HCT116 (cell line): ENCODE measurements at regions not wholly inside any gene's neighbourhood (a gene's known extent, or its start where the extent isn't known, plus 50 kb on each side); places are given as distances from the start of the nearest gene placed in this dataset.

Experiments
- ATAC-seq: fragments of 200-7000 bp; cut with Tn5 transposase; 2 replicates; pipeline ENCODE4 v1.9.1; 2020; ENCODE audit warnings: mild to moderate bottlenecking, moderate library complexity
- BruUV-seq: library from RNA; stranded (reverse); fragments of 400-500 nt; replicated peaks from 2 replicates; lab custom pipeline; 2021; lab: Mats Ljungman, UMichigan
- CTCF ChIA-PET: fragments of 300-600 bp; sonication (Branson Sonifier 250); formaldehyde crosslinking; loops from one replicate; lab custom pipeline; 2021; ENCODE audit warnings: antibody characterized with exemption; lab: Charles Lee
- POLR2A ChIA-PET: fragments of 300-600, 350-600 bp; sonication (Branson Sonifier 250); formaldehyde crosslinking; loops from one replicate; lab custom pipeline; 2021; ENCODE audit warnings: antibody characterized with exemption; lab: Charles Lee
- RAD21 ChIA-PET, 2 experiments: fragments of 300-600 bp; sonication (Branson Sonifier 250); formaldehyde crosslinking; loops; one replicate each; lab custom pipeline; 2023; ENCODE audit warnings: low total read pairs in 2 of 2; ENCODE audit not compliant: uncharacterized antibody in 2 of 2, unreplicated experiment in 2 of 2, low non-redundant PET in 1 of 2; lab: Charles Lee
- DNase-seq: peaks from one replicate; pipeline ENCODE4 v3.0.0-alpha.2; 2010; ENCODE audit warnings: low read depth, low spot score
- H2AFZ ChIP-seq: fragments of 200-600 bp; shearing (Covaris generic), sonication (generic); 2 replicates; pipeline ENCODE4 v1.6.1; 2017; ENCODE audit warnings: low read depth, mixed run types, mixed read lengths, antibody characterized with exemption, low read length; ENCODE audit not compliant: poor library complexity, severe bottlenecking
- H3K27ac ChIP-seq: 2 replicates; pipeline ENCODE4 v1.5.1; 2012; ENCODE audit warnings: low read depth, low read length
- H3K27me3 ChIP-seq: fragments of 200-600 bp; sonication (generic); 2 replicates; pipeline ENCODE4 v1.6.1; 2016; ENCODE audit warnings: mixed run types, low read length, mixed read lengths; ENCODE audit not compliant: insufficient read depth
- H3K36me3 ChIP-seq, 2 experiments: fragments of 200-500 bp in 1 of 2; fragments of 200-600 bp in 1 of 2; sonication (Bioruptor generic) in 1 of 2; sonication (generic) in 1 of 2; 2 replicates each; pipeline versions ENCODE4 v1.5.1 to v1.6.1; 2014 to 2016; ENCODE audit warnings: low read length in 2 of 2, inconsistent platforms in 1 of 2, mixed read lengths in 1 of 2, mixed run types in 1 of 2; ENCODE audit not compliant: insufficient read depth in 2 of 2, control insufficient read depth in 1 of 2
- H3K4me1 ChIP-seq, 2 experiments: fragments of 200-600 bp in 1 of 2; sonication (generic) in 1 of 2; 2 replicates each; pipeline versions ENCODE4 v1.5.1 to v1.6.1; 2012 to 2017; ENCODE audit warnings: low read length in 2 of 2, inconsistent platforms in 1 of 2, mild to moderate bottlenecking in 1 of 2, mixed read lengths in 1 of 2, mixed run types in 1 of 2, moderate library complexity in 1 of 2; ENCODE audit not compliant: insufficient read depth in 2 of 2, control insufficient read depth in 1 of 2
- H3K4me2 ChIP-seq: fragments of 200-600 bp; sonication (generic); 2 replicates; pipeline ENCODE4 v1.6.1; 2017; ENCODE audit warnings: mixed run types, low read length, mixed read lengths
- H3K4me3 ChIP-seq, 2 experiments: fragments of 200-600 bp in 1 of 2; sonication (generic) in 1 of 2; replicated peaks in 1 of 2; 2 replicates each; pipeline ENCODE4 v1.5.1; 2011 to 2016; ENCODE audit warnings: low read length in 2 of 2, control low read depth in 1 of 2, low read depth in 1 of 2, mild to moderate bottlenecking in 1 of 2, mixed read lengths in 1 of 2, mixed run types in 1 of 2
- H3K79me2 ChIP-seq: fragments of 200-600 bp; sonication (generic); 2 replicates; pipeline ENCODE4 v1.6.1; 2017; ENCODE audit warnings: mild to moderate bottlenecking, mixed run types, low read length, moderate library complexity, mixed read lengths; ENCODE audit not compliant: insufficient read depth
- H3K9ac ChIP-seq: fragments of 200-600 bp; sonication (generic); 2 replicates; pipeline ENCODE4 v1.6.1; 2016; ENCODE audit warnings: low read length, mixed read lengths
- H3K9me2 ChIP-seq: fragments of 200-600 bp; sonication (generic), shearing (Covaris generic); 2 replicates; pipeline ENCODE4 v1.6.1; 2017; ENCODE audit warnings: mixed run types, mild to moderate bottlenecking, moderate library complexity; ENCODE audit not compliant: insufficient read depth
- H3K9me3 ChIP-seq, 2 experiments: fragments of 200-500 bp in 1 of 2; fragments of 200-600 bp in 1 of 2; sonication (Bioruptor generic) in 1 of 2; sonication (generic) in 1 of 2; 2 replicates each; pipeline ENCODE4 v1.6.1; 2014 to 2017; ENCODE audit warnings: low read length in 2 of 2, mixed read lengths in 2 of 2, inconsistent platforms in 1 of 2, low read depth in 1 of 2, mild to moderate bottlenecking in 1 of 2, mixed run types in 1 of 2, moderate library complexity in 1 of 2; ENCODE audit not compliant: control insufficient read depth in 1 of 2, insufficient read depth in 1 of 2
- H4K20me1 ChIP-seq: fragments of 200-600 bp; sonication (generic), shearing (Covaris generic); 2 replicates; pipeline ENCODE4 v1.6.1; 2017; ENCODE audit warnings: mixed run types, mild to moderate bottlenecking, moderate library complexity; ENCODE audit not compliant: insufficient read depth
- ATF3 ChIP-seq: IDR thresholded peaks from 2 replicates; pipeline ENCODE4 v1.6.1; 2012
- CBX3 ChIP-seq: IDR thresholded peaks from 2 replicates; pipeline ENCODE4 v1.6.1; 2012; ENCODE audit warnings: low read depth
- CEBPB ChIP-seq: IDR thresholded peaks from 2 replicates; pipeline ENCODE4 v1.6.1; 2012; ENCODE audit warnings: low read depth
- EGR1 ChIP-seq: IDR thresholded peaks from 2 replicates; pipeline ENCODE4 v1.6.1; 2012; ENCODE audit warnings: low read depth
- ELF1 ChIP-seq: IDR thresholded peaks from 2 replicates; pipeline ENCODE4 v1.6.1; 2012; ENCODE audit warnings: low read depth, borderline replicate concordance
- EZH2 ChIP-seq: fragments of 200-600 bp; sonication (generic); IDR thresholded peaks from 2 replicates; pipeline ENCODE4 v1.6.1; 2017; ENCODE audit warnings: antibody characterized with exemption, mixed run types
- FOSL1 ChIP-seq: IDR thresholded peaks from 2 replicates; pipeline ENCODE4 v1.6.1; 2012; ENCODE audit warnings: low read depth
- JUND ChIP-seq: IDR thresholded peaks from 2 replicates; pipeline ENCODE4 v1.6.1; 2012
- MAX ChIP-seq: IDR thresholded peaks from 2 replicates; pipeline ENCODE4 v1.6.1; 2012
- POLR2A ChIP-seq: IDR thresholded peaks from 2 replicates; pipeline ENCODE4 v1.7.0; 2011; ENCODE audit warnings: borderline replicate concordance; ENCODE audit not compliant: insufficient read depth, insufficient read length; ENCODE audit errors: extremely low read depth
- POLR2AphosphoS5 ChIP-seq: IDR thresholded peaks from 2 replicates; pipeline ENCODE4 v1.6.1; 2011; ENCODE audit warnings: mild to moderate bottlenecking, low read depth, low read length, moderate library complexity
- REST ChIP-seq: IDR thresholded peaks from 2 replicates; pipeline ENCODE4 v1.6.1; 2012; ENCODE audit warnings: low read depth
- SP1 ChIP-seq: IDR thresholded peaks from 2 replicates; pipeline ENCODE4 v1.6.1; 2012; ENCODE audit warnings: low read depth
- TCF7L2 ChIP-seq: IDR thresholded peaks from 2 replicates; pipeline ENCODE4 v1.7.0; 2011; ENCODE audit warnings: borderline replicate concordance, inconsistent platforms; ENCODE audit not compliant: insufficient read depth, insufficient read length; ENCODE audit errors: extremely low read depth
- YY1 ChIP-seq: IDR thresholded peaks from 2 replicates; pipeline ENCODE4 v1.6.1; 2011; ENCODE audit warnings: low read length, low read depth, moderate library complexity, mild to moderate bottlenecking; ENCODE audit not compliant: insufficient replicate concordance; ENCODE audit errors: extremely low read depth
- intact Hi-C: fragments of 100-400 bp; cut with micrococcal nuclease; formaldehyde crosslinking; loops from 2 replicates; pipeline ENCODE4 v1.10.0; 2022

DNA sequence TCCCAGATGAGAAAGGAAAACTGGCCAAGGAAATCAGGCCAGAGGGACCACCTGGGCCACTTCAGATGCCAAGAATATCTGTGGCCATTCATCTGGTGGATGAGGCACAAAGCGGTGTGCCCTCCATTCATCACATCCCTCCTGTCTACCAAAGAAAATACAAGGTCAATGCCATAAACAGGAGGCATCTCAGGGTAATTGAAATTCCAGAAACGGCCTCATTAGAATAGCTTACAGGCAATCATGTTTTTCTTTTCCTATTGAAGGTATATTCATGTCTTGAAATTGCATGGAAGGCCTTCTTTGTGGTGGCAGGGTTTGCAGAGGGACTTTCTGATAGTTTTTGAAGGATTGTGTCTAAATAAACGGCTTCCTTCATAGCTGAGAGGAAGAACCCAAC, 578.3 kb downstream of the HAO1 start:
- ATAC-seq = no peak
- H3K9me2 ChIP-seq = no peaks in the 10 kb centered on the region
- no peak for DNase-seq
- H3K27me3 ChIP-seq = no peaks in the 10 kb centered on the region
- H4K20me1 ChIP-seq = no peaks in the 10 kb centered on the region
- ChIA-PET CTCF (no interaction called here), RAD21 (no interaction called here), POLR2A (no interaction called here)
- no peak overlapping the region for H2AFZ ChIP-seq
- H3K4me2 ChIP-seq = no peak overlapping the region
- no peaks in the 10 kb centered on the region for H3K4me1 ChIP-seq
- H3K4me3 ChIP-seq = no peak overlapping the region
- H3K27ac ChIP-seq = no peak overlapping the region
- TF ChIP-seq ATF3 = no peak
- TF ChIP-seq CEBPB = no peak
- TF ChIP-seq TCF7L2 = no peak
- TF ChIP-seq REST = no peak
- TF ChIP-seq YY1 = no peak
- TF ChIP-seq SP1 = no peak
- TF ChIP-seq ELF1 = no peak
- no peak for TF ChIP-seq EZH2
- no peak for TF ChIP-seq POLR2A
- TF ChIP-seq CBX3 = no peak
- TF ChIP-seq MAX = no peak
- no peak for TF ChIP-seq FOSL1
- TF ChIP-seq JUND = no peak
- no peak for TF ChIP-seq EGR1
- no peak for TF ChIP-seq POLR2AphosphoS5
- peaks cover 0 to 12% of the 10 kb centered on the region in 2 experiments; a peak in 2 of 4 replicates for H3K9me3 ChIP-seq
- H3K36me3 ChIP-seq = no peaks in the 10 kb centered on the region
- no peaks in the 10 kb centered on the region for H3K79me2 ChIP-seq
- no TSS peak for BruUV-seq
- no peak overlapping the region for H3K9ac ChIP-seq
- intact Hi-C loops = no loop called here
